ENCODE measurements at regions not wholly inside any gene's neighbourhood (a gene's known extent, or its start where the extent isn't known, plus 50 kb on each side); places are given as distances from the start of the nearest gene placed in this dataset.
"Not testable (repeated sequence)": the region's sequence is repeated elsewhere in the genome, so short reads cannot be mapped to it uniquely, and the experiment has no call there.

DNA sequence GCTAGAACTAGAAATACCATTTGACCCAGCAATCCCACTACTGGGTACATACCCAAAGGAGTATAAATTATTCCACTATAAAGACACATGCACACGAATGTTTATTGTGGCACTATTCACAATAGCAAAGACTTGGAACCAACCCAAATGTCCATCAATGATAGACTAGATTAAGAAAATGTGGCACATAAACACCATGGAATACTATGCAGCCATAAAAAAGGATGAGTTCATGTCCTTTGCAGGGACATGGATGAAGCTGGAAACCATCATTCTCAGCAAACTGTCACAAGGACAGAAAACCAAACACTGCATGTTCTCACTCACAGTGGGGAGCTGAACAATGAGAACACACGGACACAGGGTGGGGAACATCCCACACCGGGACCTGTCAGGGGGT, 207.8 kb upstream of the CCDC196 start:
- TF ChIP-seq, protein P1, sequence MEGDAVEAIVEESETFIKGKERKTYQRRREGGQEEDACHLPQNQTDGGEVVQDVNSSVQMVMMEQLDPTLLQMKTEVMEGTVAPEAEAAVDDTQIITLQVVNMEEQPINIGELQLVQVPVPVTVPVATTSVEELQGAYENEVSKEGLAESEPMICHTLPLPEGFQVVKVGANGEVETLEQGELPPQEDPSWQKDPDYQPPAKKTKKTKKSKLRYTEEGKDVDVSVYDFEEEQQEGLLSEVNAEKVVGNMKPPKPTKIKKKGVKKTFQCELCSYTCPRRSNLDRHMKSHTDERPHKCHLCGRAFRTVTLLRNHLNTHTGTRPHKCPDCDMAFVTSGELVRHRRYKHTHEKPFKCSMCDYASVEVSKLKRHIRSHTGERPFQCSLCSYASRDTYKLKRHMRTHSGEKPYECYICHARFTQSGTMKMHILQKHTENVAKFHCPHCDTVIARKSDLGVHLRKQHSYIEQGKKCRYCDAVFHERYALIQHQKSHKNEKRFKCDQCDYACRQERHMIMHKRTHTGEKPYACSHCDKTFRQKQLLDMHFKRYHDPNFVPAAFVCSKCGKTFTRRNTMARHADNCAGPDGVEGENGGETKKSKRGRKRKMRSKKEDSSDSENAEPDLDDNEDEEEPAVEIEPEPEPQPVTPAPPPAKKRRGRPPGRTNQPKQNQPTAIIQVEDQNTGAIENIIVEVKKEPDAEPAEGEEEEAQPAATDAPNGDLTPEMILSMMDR (IDR thresholded peaks at IDR 0.05; ENCODE audit: poor library complexity) = not testable (repeated sequence)
- TF ChIP-seq EZH2 (IDR thresholded peaks at IDR 0.05; ENCODE audit: borderline replicate concordance); EZH2phosphoT487 (IDR thresholded peaks at IDR 0.05; ENCODE audit: low read depth, severe bottlenecking, unreplicated experiment): not testable (repeated sequence)

All from hepatocyte (in vitro differentiated cells).